HL-60 (cell line): ENCODE measurements at regions not wholly inside any gene's neighbourhood (a gene's known extent, or its start where the extent isn't known, plus 50 kb on each side); places are given as distances from the start of the nearest gene placed in this dataset.

ENCODE experiments used
- DNase-seq, 2 experiments: peaks; one replicate each; pipeline ENCODE4 v3.0.0-alpha.2; 2010 to 2020; ENCODE audit warnings: low read depth in 1 of 2, low spot score in 1 of 2
- H3K27ac ChIP-seq: fragments of 250-450 bp; sonication (Bioruptor Pico); replicated peaks from 2 replicates; pipeline ENCODE4 v1.5.1; 2020; ENCODE audit warnings: mild to moderate bottlenecking, moderate library complexity
- H3K27me3 ChIP-seq: fragments of 250-450 bp; sonication (Bioruptor Pico); 2 replicates; pipeline ENCODE4 v1.5.1; 2021; ENCODE audit warnings: mild to moderate bottlenecking, moderate library complexity; ENCODE audit not compliant: insufficient read depth, poor library complexity, severe bottlenecking
- H3K4me3 ChIP-seq: replicated peaks from 2 replicates; pipeline ENCODE4 v1.5.1; 2011; ENCODE audit warnings: mild to moderate bottlenecking, control low read depth, low read length; ENCODE audit not compliant: insufficient read depth
- CTCF ChIP-seq: IDR thresholded peaks from one replicate; pipeline ENCODE4 v1.5.1; 2011; ENCODE audit warnings: low read length, control low read depth, inconsistent platforms; ENCODE audit not compliant: insufficient read depth
- GABPA ChIP-seq: IDR thresholded peaks from 2 replicates; pipeline ENCODE4 v1.6.1; 2012; ENCODE audit warnings: low read depth
- POLR2AphosphoS5 ChIP-seq: IDR thresholded peaks from 2 replicates; pipeline ENCODE4 v1.6.1; 2012; ENCODE audit warnings: low read depth
- REST ChIP-seq: IDR thresholded peaks from 2 replicates; pipeline ENCODE4 v1.6.1; 2012; ENCODE audit warnings: low read depth; ENCODE audit not compliant: insufficient replicate concordance
- SPI1 ChIP-seq: IDR thresholded peaks from 2 replicates; pipeline ENCODE4 v1.6.1; 2012; ENCODE audit warnings: low read depth, mild to moderate bottlenecking, borderline replicate concordance

GRCh38 chr9:74444369-74444768, 52.8 kb upstream of the RORB start:
- Histone ChIP-seq H3K27ac (no peak overlapping the region), H3K4me3 (no peak overlapping the region), H3K27me3 (no peaks in the 10 kb centered on the region)
- no peak for TF ChIP-seq SPI1
- no peak for TF ChIP-seq REST
- TF ChIP-seq CTCF, result no peak
- no peak for TF ChIP-seq POLR2AphosphoS5
- TF ChIP-seq GABPA, result no peak
- DNase-seq, result no peak
